Loucy (cell line): ENCODE measurements at regions not wholly inside any gene's neighbourhood (a gene's known extent, or its start where the extent isn't known, plus 50 kb on each side); places are given as distances from the start of the nearest gene placed in this dataset.

ENCODE experiments used
- EZH2phosphoT487 ChIP-seq: fragments of 200-600 bp; IDR thresholded peaks from 2 replicates; pipeline ENCODE4 v1.6.1; 2018; ENCODE audit warnings: antibody characterized with exemption, mild to moderate bottlenecking, moderate library complexity, borderline replicate concordance
- TF ChIP-seq, protein P1 (sequence below): fragments of 200-600 bp; sonication (generic); conservative IDR thresholded peaks from 2 replicates; pipeline ENCODE4 v1.5.1; 2014; ENCODE audit warnings: mild to moderate bottlenecking, antibody characterized with exemption, low read length

DNA sequence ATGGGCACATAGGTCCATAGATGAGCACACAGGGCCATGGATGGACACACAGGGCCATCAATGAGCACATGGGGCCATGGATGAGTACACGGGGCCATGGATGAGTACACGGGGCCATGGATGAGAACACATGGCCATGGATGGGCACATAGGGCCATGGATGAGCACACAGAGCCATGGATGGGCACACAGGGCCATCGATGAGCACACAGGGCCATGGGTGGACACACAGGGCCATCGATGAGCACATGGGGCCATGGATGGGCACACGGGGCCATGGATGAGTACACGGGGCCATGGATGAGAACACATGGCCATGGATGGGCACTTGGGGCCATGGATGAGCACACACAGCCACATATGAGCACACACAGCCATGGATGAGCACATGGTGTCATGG, 192.6 kb upstream of the HDAC4 start:
- TF ChIP-seq, protein P1, sequence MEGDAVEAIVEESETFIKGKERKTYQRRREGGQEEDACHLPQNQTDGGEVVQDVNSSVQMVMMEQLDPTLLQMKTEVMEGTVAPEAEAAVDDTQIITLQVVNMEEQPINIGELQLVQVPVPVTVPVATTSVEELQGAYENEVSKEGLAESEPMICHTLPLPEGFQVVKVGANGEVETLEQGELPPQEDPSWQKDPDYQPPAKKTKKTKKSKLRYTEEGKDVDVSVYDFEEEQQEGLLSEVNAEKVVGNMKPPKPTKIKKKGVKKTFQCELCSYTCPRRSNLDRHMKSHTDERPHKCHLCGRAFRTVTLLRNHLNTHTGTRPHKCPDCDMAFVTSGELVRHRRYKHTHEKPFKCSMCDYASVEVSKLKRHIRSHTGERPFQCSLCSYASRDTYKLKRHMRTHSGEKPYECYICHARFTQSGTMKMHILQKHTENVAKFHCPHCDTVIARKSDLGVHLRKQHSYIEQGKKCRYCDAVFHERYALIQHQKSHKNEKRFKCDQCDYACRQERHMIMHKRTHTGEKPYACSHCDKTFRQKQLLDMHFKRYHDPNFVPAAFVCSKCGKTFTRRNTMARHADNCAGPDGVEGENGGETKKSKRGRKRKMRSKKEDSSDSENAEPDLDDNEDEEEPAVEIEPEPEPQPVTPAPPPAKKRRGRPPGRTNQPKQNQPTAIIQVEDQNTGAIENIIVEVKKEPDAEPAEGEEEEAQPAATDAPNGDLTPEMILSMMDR, result no peak
- TF ChIP-seq EZH2phosphoT487, result no peak
